ENCODE measurements at regions not wholly inside any gene's neighbourhood (a gene's known extent, or its start where the extent isn't known, plus 50 kb on each side); places are given as distances from the start of the nearest gene placed in this dataset.

DNA sequence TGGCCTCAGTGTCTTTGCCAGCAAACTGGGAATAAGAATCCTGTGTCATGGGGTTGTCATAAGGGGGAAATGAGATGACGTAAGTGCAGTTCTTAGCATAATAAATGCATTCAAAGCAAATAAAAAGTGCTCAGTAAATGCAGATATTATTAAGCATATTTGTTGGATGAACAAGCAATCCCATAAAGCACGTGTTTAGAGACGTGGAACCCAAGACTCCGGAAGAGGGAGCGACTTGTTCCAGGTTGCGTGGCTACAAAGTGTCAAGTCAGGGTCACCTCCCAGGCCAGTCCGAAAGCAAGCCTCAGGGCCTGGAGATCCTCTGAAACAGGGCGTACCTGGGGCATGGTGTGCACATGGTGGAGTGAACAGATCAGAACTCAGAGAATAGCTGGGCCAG, 58.0 kb upstream of the LAPTM5 start:
- no peak for DNase-seq (ENCODE audit: low spot score)
- H3K4me1 ChIP-seq, result peaks cover 0 to 22% of the 10 kb centered on the region in 2 donors
- no peaks in the 10 kb centered on the region for H3K27me3 ChIP-seq
- H3K27ac ChIP-seq, result no peak overlapping the region
- H3K36me3 ChIP-seq, result no peaks in the 10 kb centered on the region
- H3K9me3 ChIP-seq, result no peaks in the 10 kb centered on the region
- no peak overlapping the region for H3K4me3 ChIP-seq
- TF ChIP-seq, protein P1, sequence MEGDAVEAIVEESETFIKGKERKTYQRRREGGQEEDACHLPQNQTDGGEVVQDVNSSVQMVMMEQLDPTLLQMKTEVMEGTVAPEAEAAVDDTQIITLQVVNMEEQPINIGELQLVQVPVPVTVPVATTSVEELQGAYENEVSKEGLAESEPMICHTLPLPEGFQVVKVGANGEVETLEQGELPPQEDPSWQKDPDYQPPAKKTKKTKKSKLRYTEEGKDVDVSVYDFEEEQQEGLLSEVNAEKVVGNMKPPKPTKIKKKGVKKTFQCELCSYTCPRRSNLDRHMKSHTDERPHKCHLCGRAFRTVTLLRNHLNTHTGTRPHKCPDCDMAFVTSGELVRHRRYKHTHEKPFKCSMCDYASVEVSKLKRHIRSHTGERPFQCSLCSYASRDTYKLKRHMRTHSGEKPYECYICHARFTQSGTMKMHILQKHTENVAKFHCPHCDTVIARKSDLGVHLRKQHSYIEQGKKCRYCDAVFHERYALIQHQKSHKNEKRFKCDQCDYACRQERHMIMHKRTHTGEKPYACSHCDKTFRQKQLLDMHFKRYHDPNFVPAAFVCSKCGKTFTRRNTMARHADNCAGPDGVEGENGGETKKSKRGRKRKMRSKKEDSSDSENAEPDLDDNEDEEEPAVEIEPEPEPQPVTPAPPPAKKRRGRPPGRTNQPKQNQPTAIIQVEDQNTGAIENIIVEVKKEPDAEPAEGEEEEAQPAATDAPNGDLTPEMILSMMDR (IDR thresholded peaks at IDR 0.05), result no peak

DNA sequence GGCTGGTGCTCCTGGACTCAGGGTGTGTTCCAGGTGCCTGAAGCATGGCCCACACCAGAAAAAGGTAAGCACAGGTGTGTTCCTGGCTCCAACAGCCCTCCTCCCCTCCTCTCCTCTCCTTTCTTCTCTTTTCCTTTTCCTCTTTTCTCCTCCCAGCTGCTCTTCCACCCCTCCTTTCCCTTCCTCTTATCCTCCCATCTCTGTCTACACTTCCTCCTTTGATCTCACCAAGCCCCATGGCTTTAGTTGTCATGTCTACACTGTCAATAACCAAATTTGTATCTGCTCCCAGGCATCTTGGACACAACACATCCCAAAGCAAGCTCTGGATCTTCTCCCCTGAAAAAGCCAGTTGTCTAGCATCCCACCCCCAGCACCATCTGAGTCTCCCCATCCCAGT, 56.7 kb upstream of the LAPTM5 start:
- Histone ChIP-seq H3K4me1 (peaks cover 0 to 35% of the 10 kb centered on the region in 2 donors), H3K36me3 (no peaks in the 10 kb centered on the region), H3K27me3 (no peaks in the 10 kb centered on the region), H3K9me3 (no peaks in the 10 kb centered on the region), H3K27ac (no peak overlapping the region), H3K4me3 (no peak overlapping the region)
- TF ChIP-seq, protein P1 (IDR thresholded peaks at IDR 0.05), result no peak
- no peak for DNase-seq (ENCODE audit: low spot score)

DNA sequence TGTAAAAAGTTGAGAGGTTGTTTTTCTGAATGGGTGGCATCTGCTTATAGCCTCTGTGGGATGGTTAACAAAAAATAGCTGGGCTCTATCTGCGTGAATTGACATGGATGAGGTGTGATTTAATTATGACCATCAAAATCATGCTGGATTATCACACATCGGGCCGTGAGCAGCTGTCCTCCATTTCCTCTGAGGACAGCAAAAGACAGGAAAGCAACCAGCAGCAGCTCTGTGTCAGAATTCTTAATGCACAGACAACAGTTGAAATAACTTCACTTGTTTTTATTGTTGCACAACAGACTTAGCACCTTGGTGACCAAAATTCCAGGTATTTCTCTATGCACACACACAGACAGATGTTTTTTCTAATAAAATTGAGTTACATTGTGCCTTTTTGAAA, 54.5 kb upstream of the LAPTM5 start:
- H3K4me3 ChIP-seq, result no peak overlapping the region
- no peaks in the 10 kb centered on the region for H3K36me3 ChIP-seq
- DNase-seq (ENCODE audit: low spot score), result no peak
- TF ChIP-seq, protein P1 (IDR thresholded peaks at IDR 0.05), result no peak
- no peaks in the 10 kb centered on the region for H3K9me3 ChIP-seq
- peaks cover 0 to 47% of the 10 kb centered on the region in 2 donors for H3K4me1 ChIP-seq
- no peaks in the 10 kb centered on the region for H3K27me3 ChIP-seq
- no peak overlapping the region for H3K27ac ChIP-seq

DNA sequence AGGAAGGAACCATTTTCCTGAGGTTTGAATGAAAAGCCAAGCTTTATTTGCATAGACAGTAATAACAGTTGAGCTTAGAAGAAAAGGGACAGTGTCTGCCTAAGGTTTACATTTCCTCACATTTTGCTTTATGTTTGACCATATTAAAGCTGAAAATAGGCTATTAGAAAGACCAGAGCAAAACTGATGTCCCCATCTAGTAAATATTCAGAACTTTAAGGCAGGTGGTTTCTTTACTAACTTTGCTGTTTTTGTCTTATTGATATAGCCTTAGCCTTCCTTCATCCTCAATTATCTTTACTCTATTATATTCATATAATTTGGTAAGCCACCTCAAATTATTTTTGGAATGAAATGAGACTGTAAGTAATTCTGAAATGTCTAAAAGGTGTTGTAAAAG, 53.6 kb upstream of the LAPTM5 start:
- no peak overlapping the region for H3K27ac ChIP-seq

DNA sequence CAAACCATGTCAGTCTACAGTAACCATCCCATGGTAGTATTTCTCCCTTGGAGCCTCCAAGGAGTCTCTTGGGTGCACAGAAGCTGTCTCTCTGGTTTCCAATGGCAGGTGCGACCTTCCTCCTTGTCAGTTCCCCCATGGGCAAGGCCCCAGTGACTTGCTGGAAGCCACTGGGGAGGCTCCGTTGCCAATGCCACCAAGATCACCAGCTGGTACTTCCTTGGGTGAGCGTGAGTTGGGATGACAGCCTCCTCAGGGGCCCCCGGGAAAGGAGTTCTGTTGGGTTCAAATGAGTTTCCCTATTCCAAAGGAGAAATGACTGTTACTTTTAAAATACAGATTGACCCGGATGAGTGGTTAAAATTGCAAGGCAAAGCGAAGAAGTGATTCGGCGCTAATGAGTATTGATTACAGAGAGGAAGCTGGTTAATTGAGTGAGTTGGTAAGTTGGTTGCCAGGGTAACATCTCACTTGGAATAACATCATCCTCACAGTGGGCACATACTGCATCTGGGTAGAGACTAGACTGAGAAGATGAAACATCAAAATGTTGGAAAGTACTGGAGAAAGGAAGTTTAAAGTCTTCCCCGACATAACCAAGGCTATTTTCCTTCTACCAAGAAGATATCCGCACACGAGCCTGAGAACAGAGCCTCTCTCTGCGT, 53.0 kb upstream of the LAPTM5 start:
- Histone ChIP-seq H3K4me1 (peaks cover 0 to 36% of the 10 kb centered on the region in 2 donors), H3K9me3 (no peaks in the 10 kb centered on the region), H3K27me3 (no peaks in the 10 kb centered on the region), H3K4me3 (no peak overlapping the region), H3K27ac (no peak overlapping the region), H3K36me3 (no peaks in the 10 kb centered on the region)
- TF ChIP-seq, protein P1 (IDR thresholded peaks at IDR 0.05), result no peak
- no peak for DNase-seq (ENCODE audit: low spot score)

More for the DNA sequence above, 53.6 kb upstream of the LAPTM5 start:
- Histone ChIP-seq H3K9me3 (no peaks in the 10 kb centered on the region), H3K4me1 (peaks cover 0 to 41% of the 10 kb centered on the region in 2 donors), H3K27me3 (no peaks in the 10 kb centered on the region), H3K36me3 (no peaks in the 10 kb centered on the region), H3K4me3 (no peak overlapping the region)
- DNase-seq (ENCODE audit: low spot score), result no peak
- TF ChIP-seq, protein P1 (IDR thresholded peaks at IDR 0.05), result no peak

All from right atrium auricular region (tissue), 2 donors.